ENCODE measurements at regions not wholly inside any gene's neighbourhood (a gene's known extent, or its start where the extent isn't known, plus 50 kb on each side); places are given as distances from the start of the nearest gene placed in this dataset.
"Not testable (repeated sequence)": the region's sequence is repeated elsewhere in the genome, so short reads cannot be mapped to it uniquely, and the experiment has no call there.

- DNase-seq (ENCODE audit: extremely low read depth, low read depth) = no peak
- no peak for TF ChIP-seq CTCF (IDR thresholded peaks at IDR 0.05; ENCODE audit: low read depth, low read length, missing control alignments)
- H3K4me3 ChIP-seq (replicated peaks; ENCODE audit: low read depth, low read length) = no peak overlapping the region
These were observed 255.3 kb upstream of the CDH11 start for GRCh38 chr16:65377195-65377594.

- no peak for DNase-seq (ENCODE audit: extremely low read depth, low read depth)
- no peak for TF ChIP-seq CTCF (IDR thresholded peaks at IDR 0.05; ENCODE audit: low read depth, low read length, missing control alignments)
- H3K4me3 ChIP-seq (replicated peaks; ENCODE audit: low read depth, low read length) = no peak overlapping the region
These were observed 254.7 kb upstream of the CDH11 start for GRCh38 chr16:65376601-65377000.

DNA sequence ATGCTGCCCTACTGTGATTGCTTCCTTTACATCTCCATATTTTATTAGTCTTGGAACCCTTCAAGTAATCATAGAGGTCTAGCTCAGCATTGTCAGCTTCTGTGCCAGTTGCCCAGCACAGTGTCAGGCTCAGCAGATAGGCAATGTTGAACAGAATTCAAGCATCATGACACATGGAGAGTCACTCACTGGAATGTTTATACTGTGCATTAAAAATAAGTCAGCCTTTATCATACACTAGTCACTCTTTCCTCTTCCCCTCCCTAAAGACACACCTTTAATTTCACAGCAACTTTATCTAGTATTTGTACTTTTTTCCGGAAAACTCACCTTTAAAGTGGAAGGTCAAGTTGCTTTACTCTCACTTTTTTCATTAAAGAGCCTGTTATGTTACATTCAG lies 253.8 kb upstream of the CDH11 start:
- no peak for DNase-seq (ENCODE audit: extremely low read depth, low read depth)
- no peak for TF ChIP-seq CTCF (IDR thresholded peaks at IDR 0.05; ENCODE audit: low read depth, low read length, missing control alignments)
- no peak overlapping the region for H3K4me3 ChIP-seq (replicated peaks; ENCODE audit: low read depth, low read length)

DNA sequence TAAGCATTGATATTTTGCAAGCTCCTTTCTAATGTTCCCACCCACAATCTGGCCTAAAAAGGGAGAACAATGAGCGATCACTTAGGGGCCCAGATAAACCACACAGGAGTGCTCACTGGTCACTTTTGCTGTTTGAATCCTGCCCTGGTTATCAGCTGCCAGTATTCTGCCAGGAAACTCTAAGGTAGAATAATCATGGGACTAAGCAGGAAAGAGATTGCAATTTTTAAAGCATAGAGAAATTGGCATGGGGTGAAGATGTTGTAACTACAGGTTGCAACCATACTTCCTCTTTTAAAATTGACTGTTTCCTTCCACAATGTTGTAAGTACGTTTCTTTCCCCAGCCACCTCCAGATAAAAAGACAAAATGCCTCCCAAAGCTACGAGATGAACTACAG lies 251.2 kb upstream of the CDH11 start:
- H3K4me3 ChIP-seq (replicated peaks; ENCODE audit: low read depth, low read length) = no peak overlapping the region
- DNase-seq (ENCODE audit: extremely low read depth, low read depth) = no peak
- no peak for TF ChIP-seq CTCF (IDR thresholded peaks at IDR 0.05; ENCODE audit: low read depth, low read length, missing control alignments)

- no peak for TF ChIP-seq CTCF (IDR thresholded peaks at IDR 0.05; ENCODE audit: low read depth, low read length, missing control alignments)
- H3K4me3 ChIP-seq (replicated peaks; ENCODE audit: low read depth, low read length) = no peak overlapping the region
- DNase-seq (ENCODE audit: extremely low read depth, low read depth) = no peak
These were observed 250.3 kb upstream of the CDH11 start for GRCh38 chr16:65372171-65372570.

DNA sequence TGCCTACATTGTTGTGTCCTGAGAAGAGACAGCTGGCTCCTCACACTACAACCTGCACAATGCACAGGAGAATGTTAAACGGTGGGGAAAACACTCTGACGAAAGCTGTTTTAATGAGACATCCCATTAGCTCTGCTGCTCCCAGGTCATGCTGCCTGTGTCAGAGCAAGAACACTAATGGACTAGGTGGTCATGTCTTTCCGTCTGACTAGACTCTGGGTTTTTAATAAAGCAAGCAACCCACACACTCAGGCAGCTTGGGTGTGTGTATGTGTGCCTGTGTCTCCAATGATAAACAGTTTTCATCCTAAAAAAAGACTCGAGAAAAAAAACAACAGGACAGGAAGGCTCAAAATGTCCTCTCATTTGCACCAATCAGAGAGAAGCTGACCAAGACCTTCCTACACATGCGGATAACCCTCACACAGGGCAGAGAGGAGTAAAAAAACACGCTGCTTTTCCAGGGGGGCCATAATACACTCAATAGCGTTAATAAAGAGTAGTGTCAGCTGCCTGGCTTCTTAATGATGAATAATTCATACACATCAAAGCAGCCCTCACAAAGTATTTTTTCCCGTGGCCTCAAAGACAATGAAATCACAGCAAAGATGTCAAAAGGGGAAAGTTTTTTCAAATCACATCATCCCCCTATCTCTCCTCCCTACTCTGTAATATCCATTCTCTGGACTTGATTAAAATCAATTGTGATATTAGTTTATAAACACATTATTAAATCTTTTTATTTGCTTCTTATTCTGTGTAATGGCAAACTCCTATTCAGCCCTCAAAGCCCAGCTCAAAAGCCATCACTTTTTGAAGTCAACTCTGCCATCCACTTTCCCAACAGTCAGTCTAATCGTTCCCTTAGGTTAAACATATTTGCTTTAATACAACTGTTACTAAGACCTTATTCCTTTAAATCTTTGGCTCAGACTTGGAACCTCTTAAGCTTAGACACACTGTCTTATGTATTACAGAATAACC lies 244.2 kb upstream of the CDH11 start:
- no peak for DNase-seq (ENCODE audit: extremely low read depth, low read depth)
- no peak overlapping the region for H3K4me3 ChIP-seq (replicated peaks; ENCODE audit: low read depth, low read length)
- no peak for TF ChIP-seq CTCF (IDR thresholded peaks at IDR 0.05; ENCODE audit: low read depth, low read length, missing control alignments)

GRCh38 chr16:65356721-65357120 lies 234.9 kb upstream of the CDH11 start:
- not testable (repeated sequence) for H3K4me3 ChIP-seq (replicated peaks; ENCODE audit: low read depth, low read length); DNase-seq (ENCODE audit: extremely low read depth, low read depth)
